Right hindlimb (tissue), 1 donor: ENCODE measurements at regions not wholly inside any gene's neighbourhood (a gene's known extent, or its start where the extent isn't known, plus 50 kb on each side); places are given as distances from the start of the nearest gene placed in this dataset.
A peak's percentile ranks its signal among the peaks of the same experiment; 100 is the strongest.

Experiments
- DNase-seq: peaks from one replicate; pipeline ENCODE4 v3.0.0-alpha.2; 2018

DNA sequence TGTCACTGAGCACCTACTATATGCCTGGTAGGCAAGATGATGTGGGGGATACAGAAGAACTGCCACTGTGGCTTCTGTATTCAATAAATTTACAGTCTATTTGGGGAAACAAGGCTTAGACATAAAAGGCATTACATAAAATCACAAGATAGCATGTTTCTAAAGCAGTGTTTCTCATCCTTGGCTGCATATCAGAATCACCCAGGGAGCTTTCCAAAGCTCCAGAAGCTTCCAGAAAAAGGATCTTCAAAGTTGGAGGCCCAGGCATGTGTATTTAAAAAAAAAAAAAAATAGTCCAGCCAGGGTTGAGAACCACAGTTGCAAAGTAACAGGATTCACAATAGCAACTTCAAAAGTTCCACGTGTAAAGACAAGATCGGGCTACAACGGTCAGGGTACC, 112.4 kb upstream of the SPACA1 start:
- no peak for DNase-seq

GRCh38 chr6:87932361-87932760, 115.3 kb upstream of the SPACA1 start:
- DNase-seq, result no peak

GRCh38 chr6:87929843-87930288, 117.8 kb upstream of the SPACA1 start:
- DNase-seq, result peak; percentile 84

GRCh38 chr6:87926687-87927086, 121.0 kb upstream of the SPACA1 start:
- DNase-seq, result no peak

DNA sequence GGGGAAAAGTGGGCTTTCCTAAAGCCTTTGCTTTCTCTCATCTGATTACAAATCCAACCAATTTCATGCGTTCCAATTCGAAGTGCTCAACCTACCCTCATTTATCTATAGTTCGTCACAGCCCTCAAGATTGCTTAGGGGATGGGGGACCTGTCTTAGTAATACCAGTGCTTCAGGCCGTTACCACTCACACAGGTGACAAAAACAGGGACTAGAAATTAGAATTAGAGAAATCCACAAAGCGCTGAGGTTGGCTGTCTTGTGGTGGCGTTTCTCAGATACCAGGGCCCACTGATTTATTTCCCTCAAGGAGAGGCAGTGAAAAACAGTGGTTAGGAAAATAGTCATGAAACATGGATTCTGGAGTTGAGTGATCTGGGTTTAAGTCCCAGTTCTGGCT, 121.6 kb upstream of the SPACA1 start:
- DNase-seq, result no peak

- DNase-seq, result no peak
These were observed 122.1 kb upstream of the SPACA1 start for GRCh38 chr6:87925373-87926060.

DNA sequence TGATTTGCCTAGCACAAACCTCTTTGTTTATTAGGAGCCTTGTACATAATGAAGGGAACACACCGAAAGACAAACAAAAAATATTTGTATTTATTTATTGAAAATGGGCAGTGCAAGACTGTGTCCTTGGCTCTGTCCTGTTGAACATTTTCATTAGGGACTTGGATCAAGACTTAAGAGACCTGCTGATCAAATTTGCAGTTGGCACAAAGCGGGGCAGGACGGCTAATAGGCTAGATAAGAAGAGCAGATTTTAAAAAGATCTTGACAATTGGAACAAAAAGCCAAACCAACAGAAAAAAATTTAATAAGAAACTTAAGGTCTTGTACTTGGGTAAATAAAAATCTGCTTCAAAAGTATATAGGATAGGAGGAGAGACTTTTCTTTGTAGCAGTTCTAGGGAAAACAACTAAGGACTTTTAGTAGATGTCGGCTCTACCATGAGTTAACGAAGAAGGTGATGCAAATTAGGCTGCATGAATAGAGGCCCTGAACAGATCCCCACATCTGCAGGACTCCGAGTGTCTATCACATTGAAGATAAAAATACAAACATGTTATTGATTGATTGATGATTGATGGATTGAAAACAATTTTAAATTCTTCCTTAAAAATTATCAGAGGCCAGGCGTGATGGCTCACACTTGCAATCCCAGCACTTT, 124.1 kb upstream of the SPACA1 start:
- DNase-seq, result no peak

- no peak for DNase-seq
These were observed 124.7 kb upstream of the SPACA1 start for GRCh38 chr6:87922947-87923330.

DNA sequence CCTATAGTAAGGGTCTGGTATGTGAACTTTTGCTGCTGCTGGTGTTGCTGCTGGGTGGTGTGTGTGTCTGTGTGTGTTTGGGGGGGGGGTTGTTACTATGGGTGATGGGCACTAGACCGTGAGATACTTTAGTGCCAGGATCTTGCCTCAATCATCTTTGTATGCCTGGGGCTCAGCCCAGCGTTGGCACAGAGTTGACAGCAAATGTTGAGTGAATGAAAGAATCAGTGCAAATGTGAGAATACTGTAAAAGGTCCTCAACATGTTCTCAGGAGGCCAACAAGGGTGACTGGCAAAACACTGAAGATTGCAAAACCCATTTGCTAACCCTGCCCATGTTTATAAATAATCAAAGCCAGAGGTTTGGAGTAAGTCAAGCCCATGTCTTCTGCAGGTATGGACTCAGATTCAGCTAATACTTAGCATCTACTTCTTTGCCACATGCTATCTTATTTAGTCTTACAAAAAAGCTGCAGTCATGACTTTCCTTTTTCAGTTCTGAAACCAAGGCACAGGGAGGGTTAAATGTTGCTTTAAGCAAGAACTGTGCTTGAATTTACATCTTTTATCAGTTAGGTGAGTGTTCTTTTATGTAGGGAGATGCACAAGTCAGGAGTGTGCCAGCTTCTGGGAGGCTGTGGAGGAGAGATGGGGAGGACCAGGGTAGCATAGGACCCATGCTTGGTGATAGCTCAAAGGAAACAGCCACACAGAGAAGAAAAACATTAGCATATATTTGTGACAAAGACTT, 125.3 kb upstream of the SPACA1 start:
- DNase-seq, result no peak

DNA sequence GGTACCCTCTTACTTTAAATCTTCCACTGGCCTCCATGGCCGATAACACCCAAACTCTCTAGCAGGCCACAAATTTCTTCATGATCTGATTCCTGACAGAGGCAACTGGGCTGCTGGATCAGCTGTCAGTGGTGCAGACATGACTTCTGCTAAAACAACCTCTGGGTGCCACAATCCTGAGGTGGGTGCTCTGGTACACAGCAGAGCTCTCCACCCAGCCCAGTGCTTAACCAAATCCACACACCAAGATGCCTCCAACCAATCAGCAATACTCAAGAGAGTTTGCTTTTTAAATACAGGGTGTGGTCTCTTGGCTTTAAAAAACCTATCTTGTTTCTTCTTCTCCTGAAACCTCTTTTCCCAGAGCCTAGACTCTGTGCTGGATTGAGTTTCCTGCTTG, 126.6 kb upstream of the SPACA1 start:
- DNase-seq, result no peak

- no peak for DNase-seq
These were observed 127.4 kb upstream of the SPACA1 start for GRCh38 chr6:87920245-87920644.

GRCh38 chr6:87919416-87919815, 128.2 kb upstream of the SPACA1 start:
- DNase-seq, result no peak

- no peak for DNase-seq
These were observed 128.6 kb upstream of the SPACA1 start for GRCh38 chr6:87919001-87919400.

DNA sequence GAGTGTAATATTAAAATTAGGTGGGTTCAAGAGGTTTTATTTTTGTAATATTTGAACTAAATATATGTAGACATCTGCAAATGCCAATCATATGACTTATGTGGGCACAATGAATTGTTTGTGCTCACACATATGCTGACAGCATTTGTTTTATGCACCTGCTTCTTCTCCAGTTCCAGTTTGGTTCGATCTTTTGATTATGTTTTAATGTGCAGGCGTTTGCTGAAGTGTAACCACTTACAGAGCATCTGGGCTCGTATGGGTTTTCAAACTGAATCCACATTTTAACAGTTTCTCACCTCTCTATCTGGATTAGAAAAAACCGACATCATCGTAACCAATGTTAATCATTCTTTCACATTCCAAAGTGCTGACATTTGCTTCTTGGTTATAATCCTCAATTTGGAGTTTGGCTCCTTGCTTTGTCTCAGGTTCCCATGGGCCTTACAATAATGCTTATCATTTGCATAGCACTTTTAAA, 129.1 kb upstream of the SPACA1 start:
- no peak for DNase-seq

DNA sequence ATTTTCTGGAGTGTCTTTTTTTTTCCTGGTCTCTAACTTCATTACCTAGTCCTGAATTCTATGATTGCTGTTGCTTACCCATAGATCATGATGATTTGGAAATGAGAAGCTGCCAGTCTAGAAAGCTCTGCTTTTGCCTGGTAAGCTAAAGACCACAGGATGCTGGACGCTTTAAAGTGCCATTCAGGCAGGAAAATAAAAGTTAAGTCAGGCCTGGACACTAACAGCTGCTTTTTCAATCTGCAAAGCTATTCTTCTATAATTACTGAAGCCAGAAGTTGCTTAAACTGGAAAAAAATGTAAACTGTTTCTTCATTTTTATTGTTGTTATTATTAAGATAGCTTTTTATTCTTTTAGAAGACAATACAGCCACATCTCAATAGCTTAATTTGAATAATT, 129.8 kb upstream of the SPACA1 start:
- no peak for DNase-seq

DNA sequence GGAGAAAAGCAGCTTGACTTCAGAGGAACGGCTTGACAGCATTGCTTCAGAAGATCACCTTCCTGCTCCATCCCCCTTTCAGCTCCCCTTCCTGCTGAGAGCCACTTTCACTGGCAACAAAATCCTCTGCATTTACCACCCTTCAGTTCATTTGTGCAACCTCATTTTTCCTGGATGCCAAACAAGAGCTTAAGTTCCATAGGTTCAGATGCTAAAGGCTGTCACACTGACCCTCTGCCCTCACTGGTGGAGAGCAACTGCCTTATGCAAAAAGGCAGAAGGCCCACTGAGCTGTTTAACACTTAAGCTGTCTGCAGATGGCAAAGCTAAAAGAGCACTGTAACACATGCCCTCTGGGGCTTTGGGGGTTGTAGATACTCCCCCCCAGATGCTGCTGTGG, 131.2 kb upstream of the SPACA1 start:
- no peak for DNase-seq

GRCh38 chr6:87914637-87915395, 132.8 kb upstream of the SPACA1 start:
- no peak for DNase-seq

DNA sequence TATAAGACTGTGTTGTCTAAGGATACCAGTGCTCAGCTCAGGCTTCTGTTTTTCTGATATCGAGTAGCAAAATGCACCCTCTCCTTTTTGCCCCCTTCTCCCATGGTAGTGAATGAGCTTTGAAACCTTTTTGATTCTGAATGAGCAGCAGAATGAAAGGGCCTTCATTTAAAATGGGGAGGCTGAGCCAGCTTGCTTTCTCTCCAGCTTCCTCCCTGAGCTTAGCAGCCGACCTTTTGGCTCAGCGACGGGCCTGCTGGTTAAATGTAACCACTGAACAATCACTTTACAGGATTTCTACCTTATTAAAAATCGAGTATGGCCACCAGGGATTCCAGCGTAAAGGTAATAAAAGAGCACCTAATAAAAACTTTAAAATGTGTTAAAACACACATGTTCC, 133.7 kb upstream of the SPACA1 start:
- no peak for DNase-seq

DNA sequence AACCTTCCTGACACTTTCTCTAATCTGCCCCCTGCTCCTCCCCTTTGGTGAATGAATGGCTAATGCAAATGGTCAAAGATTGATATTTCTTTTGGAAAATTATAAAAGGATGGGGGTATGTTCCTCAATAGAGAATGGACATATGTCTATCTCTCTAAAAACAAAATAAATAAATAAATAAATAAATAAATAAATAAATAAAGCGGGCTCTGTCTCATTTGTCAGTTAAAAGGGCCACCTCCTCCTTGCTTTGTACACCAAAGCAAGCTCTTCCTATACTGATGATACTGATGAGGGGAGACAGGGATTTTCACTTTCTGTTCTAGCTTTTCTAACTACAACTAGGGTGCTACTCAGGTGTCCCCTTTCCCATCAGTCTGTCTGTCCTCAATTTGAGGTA, 135.5 kb upstream of the SPACA1 start:
- DNase-seq, result no peak

GRCh38 chr6:87909849-87910248, 137.8 kb upstream of the SPACA1 start:
- DNase-seq, result no peak

GRCh38 chr6:87908978-87909811, 138.4 kb upstream of the SPACA1 start:
- DNase-seq, result no peak

DNA sequence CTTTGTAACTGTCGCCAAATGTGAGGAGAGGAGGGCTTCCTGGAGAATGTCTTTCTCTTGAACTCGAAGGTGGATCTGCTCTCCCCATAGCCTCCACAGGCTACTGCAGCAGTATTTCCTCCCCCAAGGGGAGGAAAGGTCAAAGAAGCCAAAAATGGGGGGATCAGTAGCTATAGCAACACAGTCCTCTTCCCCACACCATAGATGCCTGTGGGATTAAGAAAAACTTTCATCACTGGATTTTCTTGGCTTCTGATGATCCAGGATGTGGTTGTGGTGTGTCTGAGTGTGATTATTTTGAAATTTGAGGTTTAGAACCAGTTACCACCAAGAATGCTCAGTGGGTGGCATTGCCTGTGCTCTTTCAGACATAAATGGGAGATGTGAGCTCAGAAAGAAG, 140.1 kb upstream of the SPACA1 start:
- DNase-seq, result peak; percentile 26
